Pancreas (tissue), 10 donors: ENCODE measurements at regions not wholly inside any gene's neighbourhood (a gene's known extent, or its start where the extent isn't known, plus 50 kb on each side); places are given as distances from the start of the nearest gene placed in this dataset.

Experiments
- ATAC-seq, 4 donors: fragments of 200-7000 bp; cut with Tn5 transposase; one replicate each; pipeline versions ENCODE4 v1.8.0 to v1.9.1; 2020; ENCODE audit warnings: mild to moderate bottlenecking in 4 of 4, moderate library complexity in 4 of 4
- DNase-seq, 6 donors: peaks; one replicate each; pipeline ENCODE4 v3.0.0-alpha.2; 2020
- FAIRE-seq: peaks from 2 replicates; lab custom pipeline; 2012; peaks lifted over from hg19 to GRCh38; lab: Jason Lieb, UNC
- H3K27ac ChIP-seq, 4 donors: fragments of 200-600 bp; sonication (generic); 1 replicate in 3 of 4; 2 replicates in 1 of 4; pipeline versions ENCODE4 v1.5.0 to v1.8.0; 2020
- H3K27me3 ChIP-seq, 4 donors: fragments of 200-600 bp; one replicate each; pipeline ENCODE4 v1.8.0; 2021
- H3K36me3 ChIP-seq, 3 donors: fragments of 200-600 bp; sonication (generic) in 1 of 3; one replicate each; pipeline versions ENCODE4 v1.5.0 to v1.8.0; 2020 to 2021
- H3K4me1 ChIP-seq, 3 donors: fragments of 200-600 bp; one replicate each; pipeline ENCODE4 v1.8.0; 2021
- H3K4me3 ChIP-seq, 4 donors: fragments of 200-600 bp; sonication (generic) in 2 of 4; one replicate each; pipeline versions ENCODE4 v1.5.0 to v1.8.0; 2020 to 2021
- H3K9me3 ChIP-seq, 4 donors: fragments of 200-600 bp; one replicate each; pipeline ENCODE4 v1.8.0; 2021
- whole genome bisulfite sequencing, 2 donors: extraction: QIAGEN DNeasy Blood & Tissue Kit; methylation state at CpG; one replicate each; pipeline ENCODE4 v1.1.7; 2013; 5-methylcytosine and 5-hydroxymethylcytosine counted together
- intact Hi-C, 3 donors: fragments of 100-400 bp; cut with DNase I; formaldehyde crosslinking; loops; one replicate each; pipeline versions ENCODE4 v1.11.1 to v1.14.2; 2022
- TF ChIP-seq, protein P1 (sequence below), 4 donors: fragments of 200-600 bp; sonication (generic) in 3 of 4; IDR thresholded peaks; one replicate each; pipeline versions ENCODE4 v1.5.0 to v1.8.0; 2021; ENCODE audit warnings: antibody characterized with exemption in 4 of 4
- donor health status: healthy with polysubstance abuse.
- donor health status: DM: no; HTN: no; CAD: no; lungs with moderate emphysema.
- donor health status: DM: no; HTN: no; CAD: no.
- donor health status: control.
- donor health status: control.
- donor health status: Bipolar disorder and iron deficiency.
- donor health status: DM: yes; HTN: yes; CAD: no.
- donor health status: DM: no; HTN: no; CAD: no.
- donor health status: DM: no; HTN: no; CAD: no.
- donor health status: DM: yes; HTN: yes; CAD: no.

DNA sequence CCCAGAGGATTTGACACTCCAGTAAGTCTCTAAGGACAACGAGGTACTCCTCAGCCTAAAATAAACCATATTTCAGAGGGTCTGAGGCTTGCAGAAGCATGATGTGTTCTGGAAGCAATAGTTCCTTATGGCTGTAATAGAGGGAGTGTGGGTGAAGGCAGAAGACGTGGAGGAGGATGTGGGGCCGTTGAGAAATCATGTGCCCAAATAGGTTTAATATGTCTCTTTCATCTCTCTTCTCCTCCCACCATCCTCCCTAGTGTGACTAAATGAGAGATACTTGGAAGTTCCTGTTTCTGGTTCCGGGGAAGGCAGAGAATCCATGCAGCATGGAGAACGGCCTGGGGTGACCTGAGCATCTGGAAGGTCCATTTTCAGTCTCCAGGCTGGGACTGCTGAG, 174.0 kb upstream of the RSPO3 start:
- FAIRE-seq (no peak), DNase-seq (no peak), ATAC-seq (no peak)
- H3K4me3 ChIP-seq = no peak overlapping the region
- 43 to 52% methylated on average over 5 of the region's 5 CpGs for WGBS, 2 donors
- H3K4me1 ChIP-seq = no peaks in the 10 kb centered on the region
- H3K27me3 ChIP-seq = no peaks in the 10 kb centered on the region
- TF ChIP-seq, protein P1, sequence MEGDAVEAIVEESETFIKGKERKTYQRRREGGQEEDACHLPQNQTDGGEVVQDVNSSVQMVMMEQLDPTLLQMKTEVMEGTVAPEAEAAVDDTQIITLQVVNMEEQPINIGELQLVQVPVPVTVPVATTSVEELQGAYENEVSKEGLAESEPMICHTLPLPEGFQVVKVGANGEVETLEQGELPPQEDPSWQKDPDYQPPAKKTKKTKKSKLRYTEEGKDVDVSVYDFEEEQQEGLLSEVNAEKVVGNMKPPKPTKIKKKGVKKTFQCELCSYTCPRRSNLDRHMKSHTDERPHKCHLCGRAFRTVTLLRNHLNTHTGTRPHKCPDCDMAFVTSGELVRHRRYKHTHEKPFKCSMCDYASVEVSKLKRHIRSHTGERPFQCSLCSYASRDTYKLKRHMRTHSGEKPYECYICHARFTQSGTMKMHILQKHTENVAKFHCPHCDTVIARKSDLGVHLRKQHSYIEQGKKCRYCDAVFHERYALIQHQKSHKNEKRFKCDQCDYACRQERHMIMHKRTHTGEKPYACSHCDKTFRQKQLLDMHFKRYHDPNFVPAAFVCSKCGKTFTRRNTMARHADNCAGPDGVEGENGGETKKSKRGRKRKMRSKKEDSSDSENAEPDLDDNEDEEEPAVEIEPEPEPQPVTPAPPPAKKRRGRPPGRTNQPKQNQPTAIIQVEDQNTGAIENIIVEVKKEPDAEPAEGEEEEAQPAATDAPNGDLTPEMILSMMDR (IDR thresholded peaks at IDR 0.05) = no peak
- H3K36me3 ChIP-seq = no peaks in the 10 kb centered on the region
- no peak overlapping the region for H3K27ac ChIP-seq
- intact Hi-C loops = no loop called here
- H3K9me3 ChIP-seq = no peaks in the 10 kb centered on the region

DNA sequence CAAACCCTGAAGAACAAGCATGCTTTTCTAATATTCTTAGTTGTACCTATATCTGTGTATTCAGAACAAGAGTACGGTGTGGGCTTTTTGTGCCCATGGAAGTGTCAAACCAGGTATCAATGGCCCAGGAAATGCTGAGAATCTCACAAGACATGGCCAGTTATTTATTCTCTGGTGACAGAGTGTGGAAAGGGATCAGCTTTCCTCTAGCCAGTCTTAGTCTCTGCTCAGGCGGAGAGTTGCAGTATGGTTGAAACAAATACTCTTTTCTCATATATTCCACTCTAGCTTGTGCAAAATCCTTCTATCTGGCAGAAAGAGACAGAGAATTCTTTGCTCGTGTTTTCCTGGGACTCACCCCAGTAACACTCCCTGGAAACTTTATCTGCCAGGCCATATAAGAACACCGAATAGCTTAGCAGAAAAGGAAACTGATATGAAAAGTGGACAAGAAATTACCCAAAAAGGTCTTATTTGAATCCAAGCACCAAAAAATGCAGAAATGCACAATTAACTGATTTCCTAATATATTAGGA, 173.3 kb upstream of the RSPO3 start:
- no peak for ATAC-seq
- H3K9me3 ChIP-seq = no peaks in the 10 kb centered on the region
- intact Hi-C loops = no loop called here
- no peak overlapping the region for H3K4me3 ChIP-seq
- TF ChIP-seq, protein P1 (IDR thresholded peaks at IDR 0.05) = no peak
- H3K27ac ChIP-seq = no peak overlapping the region
- DNase-seq = no peak
- H3K27me3 ChIP-seq = no peaks in the 10 kb centered on the region
- H3K4me1 ChIP-seq = no peaks in the 10 kb centered on the region
- WGBS, 2 donors = 59 to 63% methylated on average over 4 of the region's 4 CpGs
- FAIRE-seq = no peak
- no peaks in the 10 kb centered on the region for H3K36me3 ChIP-seq

DNA sequence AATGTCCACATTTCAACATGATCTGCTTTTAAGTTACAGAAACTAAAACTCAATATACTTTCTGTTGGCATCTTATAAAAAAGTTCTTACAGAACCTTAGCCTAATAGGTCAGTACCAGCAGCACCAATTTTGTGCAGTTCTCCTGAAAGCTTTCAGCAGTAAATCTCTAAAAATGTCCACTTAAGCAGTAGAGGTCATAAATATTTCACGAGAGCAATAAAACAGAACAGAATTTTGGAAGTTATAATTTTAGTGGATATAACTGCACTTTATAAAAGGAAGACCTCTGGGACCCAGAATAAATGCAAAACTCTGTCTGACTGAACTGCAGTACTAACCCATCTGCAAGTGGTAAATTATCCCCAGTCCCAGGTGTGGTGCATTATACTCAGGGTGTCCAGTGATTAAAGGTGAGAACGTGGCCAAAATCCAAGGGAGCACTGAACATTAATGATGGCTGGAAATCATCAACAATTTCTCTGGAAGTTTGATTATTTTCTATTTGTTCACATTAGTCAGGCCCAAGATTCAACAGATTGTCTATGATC, 172.6 kb upstream of the RSPO3 start:
- DNase-seq (no peak), FAIRE-seq (no peak), ATAC-seq (no peak)
- Histone ChIP-seq H3K36me3 (no peaks in the 10 kb centered on the region), H3K27ac (no peak overlapping the region), H3K4me3 (no peak overlapping the region), H3K4me1 (no peaks in the 10 kb centered on the region), H3K27me3 (no peaks in the 10 kb centered on the region), H3K9me3 (no peaks in the 10 kb centered on the region)
- WGBS, 2 donors = 42 to 58% methylated on average over 2 of the region's 2 CpGs
- intact Hi-C loops = no loop called here
- TF ChIP-seq, protein P1 (IDR thresholded peaks at IDR 0.05) = no peak

- H3K9me3 ChIP-seq = no peaks in the 10 kb centered on the region
- DNase-seq (no peak), FAIRE-seq (no peak), ATAC-seq (no peak)
- TF ChIP-seq, protein P1 (IDR thresholded peaks at IDR 0.05) = no peak
- H3K4me3 ChIP-seq = no peak overlapping the region
- H3K4me1 ChIP-seq = no peaks in the 10 kb centered on the region
- H3K36me3 ChIP-seq = no peaks in the 10 kb centered on the region
- no peak overlapping the region for H3K27ac ChIP-seq
- intact Hi-C loops = no loop called here
- 58 to 63% methylated on average over 4 of the region's 4 CpGs for WGBS, 2 donors
- no peaks in the 10 kb centered on the region for H3K27me3 ChIP-seq
Measured at GRCh38 chr6:126947070-126947469, 171.4 kb upstream of the RSPO3 start.

DNA sequence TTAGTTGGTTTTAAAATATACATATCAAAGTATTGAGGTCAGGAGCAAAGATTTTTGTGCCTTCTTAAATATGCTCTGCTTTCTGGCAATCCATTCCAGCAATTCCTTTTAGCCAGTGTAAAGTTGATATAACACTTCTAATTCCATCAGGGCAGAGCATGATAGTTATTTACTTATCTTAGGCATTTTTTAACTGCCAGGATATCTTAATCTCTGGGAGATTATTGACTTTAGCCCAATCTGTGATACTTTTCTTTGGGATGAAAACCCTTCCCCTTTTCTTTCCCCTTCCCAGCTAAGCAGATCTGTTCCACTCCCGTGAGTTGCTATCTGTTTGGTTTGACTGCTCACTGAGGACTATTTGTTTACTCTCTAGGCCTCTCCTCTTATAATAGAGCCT, 168.7 kb upstream of the RSPO3 start:
- intact Hi-C loops = no loop called here
- H3K27me3 ChIP-seq = no peaks in the 10 kb centered on the region
- H3K27ac ChIP-seq = no peak overlapping the region
- TF ChIP-seq, protein P1 (IDR thresholded peaks at IDR 0.05) = no peak
- no peaks in the 10 kb centered on the region for H3K4me1 ChIP-seq
- DNase-seq = no peak
- FAIRE-seq = no peak
- H3K4me3 ChIP-seq = no peak overlapping the region
- H3K9me3 ChIP-seq = no peaks in the 10 kb centered on the region
- WGBS, 2 donors = 21 to 26% methylated on average over 1 of the region's 1 CpG
- H3K36me3 ChIP-seq = no peaks in the 10 kb centered on the region
- no peak for ATAC-seq
